Suprapubic skin (tissue), 4 donors: ENCODE measurements at regions not wholly inside any gene's neighbourhood (a gene's known extent, or its start where the extent isn't known, plus 50 kb on each side); places are given as distances from the start of the nearest gene placed in this dataset.

Experiments
- DNase-seq, 2 donors: peaks; one replicate each; pipeline ENCODE4 v3.0.0-alpha.2; 2019; ENCODE audit warnings: low spot score in 2 of 2
- H3K27ac ChIP-seq: fragments of 200-600 bp; sonication (generic); one replicate; pipeline ENCODE4 v1.5.1; 2019
- H3K27me3 ChIP-seq: fragments of 200-600 bp; sonication (generic); one replicate; pipeline ENCODE4 v1.5.1; 2019
- H3K36me3 ChIP-seq: fragments of 200-600 bp; sonication (generic); one replicate; pipeline ENCODE4 v1.5.1; 2019
- H3K4me1 ChIP-seq: fragments of 200-600 bp; sonication (generic); one replicate; pipeline ENCODE4 v1.5.1; 2019
- H3K4me3 ChIP-seq: fragments of 200-600 bp; sonication (generic); one replicate; pipeline ENCODE4 v1.5.1; 2019; ENCODE audit warnings: mild to moderate bottlenecking
- H3K9me3 ChIP-seq: fragments of 200-600 bp; sonication (generic); one replicate; pipeline ENCODE4 v1.5.1; 2019
- CTCF ChIP-seq, 2 donors: fragments of 200-600 bp in 1 of 2; fragments of 450-650 bp in 1 of 2; sonication (generic) in 1 of 2; IDR thresholded peaks; one replicate each; pipeline ENCODE4 v1.5.1; 2016 to 2019; ENCODE audit warnings: antibody characterized with exemption in 2 of 2, mild to moderate bottlenecking in 1 of 2, moderate library complexity in 1 of 2
- EP300 ChIP-seq: sonication (generic); formaldehyde crosslinking; IDR thresholded peaks from one replicate; pipeline ENCODE4 v1.6.1; 2017; ENCODE audit warnings: antibody characterized with exemption
- POLR2A ChIP-seq, 2 donors: fragments of 450-650 bp; IDR thresholded peaks; one replicate each; pipeline ENCODE4 v1.6.1; 2017; ENCODE audit warnings: antibody characterized with exemption in 2 of 2, mild to moderate bottlenecking in 2 of 2, moderate library complexity in 2 of 2
- POLR2AphosphoS5 ChIP-seq, 3 donors: sonication (generic); formaldehyde crosslinking; IDR thresholded peaks; one replicate each; pipeline ENCODE4 v1.6.1; 2017; ENCODE audit warnings: antibody characterized with exemption in 3 of 3
- WGBS: methylation state at CpG from one replicate; pipeline ENCODE4 v1.1.5; 2018; 5-methylcytosine and 5-hydroxymethylcytosine counted together

- no peak for DNase-seq
- Histone ChIP-seq H3K36me3 (no peaks in the 10 kb centered on the region), H3K9me3 (no peaks in the 10 kb centered on the region), H3K27me3 (no peaks in the 10 kb centered on the region), H3K4me1 (no peaks in the 10 kb centered on the region), H3K4me3 (no peak overlapping the region), H3K27ac (no peak overlapping the region)
- 89% methylated on average over 6 of the region's 6 CpGs for whole genome bisulfite sequencing
- no peak for TF ChIP-seq EP300
- no peak for TF ChIP-seq POLR2AphosphoS5 (IDR thresholded peaks at IDR 0.05)
- TF ChIP-seq CTCF (IDR thresholded peaks at IDR 0.05): no peak
- TF ChIP-seq POLR2A (IDR thresholded peaks at IDR 0.05): no peak
Measured at GRCh38 chr2:173759959-173760358, 205.2 kb downstream of the SP3 start.

- Histone ChIP-seq H3K4me1 (no peaks in the 10 kb centered on the region), H3K9me3 (no peaks in the 10 kb centered on the region), H3K4me3 (no peak overlapping the region), H3K27ac (no peak overlapping the region), H3K27me3 (no peaks in the 10 kb centered on the region), H3K36me3 (no peaks in the 10 kb centered on the region)
- 24% methylated on average over 3 of the region's 3 CpGs for WGBS
- DNase-seq: no peak
- TF ChIP-seq CTCF (IDR thresholded peaks at IDR 0.05) (no peak), EP300 (no peak), POLR2AphosphoS5 (IDR thresholded peaks at IDR 0.05) (no peak), POLR2A (IDR thresholded peaks at IDR 0.05) (no peak)
Measured at GRCh38 chr2:173760553-173760952, 204.6 kb downstream of the SP3 start.

- no peak for DNase-seq
- Histone ChIP-seq H3K27me3 (no peaks in the 10 kb centered on the region), H3K36me3 (no peaks in the 10 kb centered on the region), H3K27ac (no peak overlapping the region), H3K9me3 (no peaks in the 10 kb centered on the region), H3K4me3 (no peak overlapping the region), H3K4me1 (no peaks in the 10 kb centered on the region)
- 93% methylated on average over 8 of the region's 8 CpGs for WGBS
- TF ChIP-seq CTCF (IDR thresholded peaks at IDR 0.05): no peak
Measured at GRCh38 chr2:173761603-173762119, 203.5 kb downstream of the SP3 start.

- Histone ChIP-seq H3K36me3 (no peaks in the 10 kb centered on the region), H3K4me3 (no peak overlapping the region), H3K27ac (no peak overlapping the region), H3K9me3 (no peaks in the 10 kb centered on the region), H3K27me3 (no peaks in the 10 kb centered on the region), H3K4me1 (no peaks in the 10 kb centered on the region)
- 78% methylated on average over 2 of the region's 2 CpGs for WGBS
- TF ChIP-seq CTCF (IDR thresholded peaks at IDR 0.05) (no peak), POLR2A (IDR thresholded peaks at IDR 0.05) (no peak), EP300 (no peak), POLR2AphosphoS5 (IDR thresholded peaks at IDR 0.05) (no peak)
- DNase-seq: no peak
Measured at GRCh38 chr2:173762221-173762620, 203.0 kb downstream of the SP3 start.

- Histone ChIP-seq H3K4me1 (no peaks in the 10 kb centered on the region), H3K9me3 (no peaks in the 10 kb centered on the region), H3K27me3 (no peaks in the 10 kb centered on the region), H3K4me3 (no peak overlapping the region), H3K36me3 (no peaks in the 10 kb centered on the region), H3K27ac (no peak overlapping the region)
- WGBS: 93% methylated on average over 2 of the region's 2 CpGs
- TF ChIP-seq EP300: no peak
- no peak for TF ChIP-seq CTCF (IDR thresholded peaks at IDR 0.05)
- no peak for TF ChIP-seq POLR2A (IDR thresholded peaks at IDR 0.05)
- TF ChIP-seq POLR2AphosphoS5 (IDR thresholded peaks at IDR 0.05): no peak
- DNase-seq: no peak
Measured at GRCh38 chr2:173762864-173763263, 202.3 kb downstream of the SP3 start.
